ENCODE measurements at regions not wholly inside any gene's neighbourhood (a gene's known extent, or its start where the extent isn't known, plus 50 kb on each side); places are given as distances from the start of the nearest gene placed in this dataset.

GRCh38 chr4:3712112-3712805, 53.9 kb upstream of the ADRA2C start:
- DNase-seq (no peak), ATAC-seq (no peak)
- Histone ChIP-seq H3K27ac (ENCODE audit: low read depth, low read length) (no peak overlapping the region), H3K4me1 (ENCODE audit: control insufficient read depth in 2 of 2, insufficient read depth in 2 of 2, low read length in 2 of 2) (no peaks in the 10 kb centered on the region), H3K4me3 (ENCODE audit: low read length) (no peak overlapping the region), H3K27me3 (ENCODE audit: control insufficient read depth in 2 of 2, insufficient read depth in 2 of 2, low read length in 2 of 2) (no peaks in the 10 kb centered on the region), H3K36me3 (ENCODE audit: control insufficient read depth in 2 of 3, insufficient read depth in 3 of 3, low read length in 3 of 3) (no peaks in the 10 kb centered on the region), H3K9me3 (ENCODE audit: control insufficient read depth in 2 of 3, low read length in 3 of 3) (no peaks in the 10 kb centered on the region)
- ChIA-PET CTCF (no interaction called here), POLR2A (no interaction called here)
- Mint-ChIP-seq H3K4me1 (no peaks in the 10 kb centered on the region), H3K36me3 (no peaks in the 10 kb centered on the region), H3K27me3 (peaks cover 0 to 17% (median 7%) of the 10 kb centered on the region in 5 donors), H3K4me3 (no peak overlapping the region), H3K27ac (no peak overlapping the region), H3K9me3 (peaks cover 0 to 2% (median 0%) of the 10 kb centered on the region in 11 donors)
- intact Hi-C loops (cut with micrococcal nuclease) = no loop called here

GRCh38 chr4:3711183-3712111, 54.7 kb upstream of the ADRA2C start:
- DNase-seq (no peak), ATAC-seq (no peak)
- POLR2A ChIA-PET = no interaction called here
- Mint-ChIP-seq H3K27me3 (peaks cover 0 to 11% (median 5%) of the 10 kb centered on the region in 5 donors), H3K36me3 (no peaks in the 10 kb centered on the region), H3K9me3 (peaks cover 0 to 2% (median 0%) of the 10 kb centered on the region in 11 donors), H3K27ac (no peak overlapping the region), H3K4me1 (no peaks in the 10 kb centered on the region), H3K4me3 (no peak overlapping the region)
- Histone ChIP-seq H3K27me3 (ENCODE audit: control insufficient read depth in 2 of 2, insufficient read depth in 2 of 2, low read length in 2 of 2) (no peaks in the 10 kb centered on the region), H3K27ac (ENCODE audit: low read depth, low read length) (no peak overlapping the region), H3K9me3 (ENCODE audit: control insufficient read depth in 2 of 3, low read length in 3 of 3) (no peaks in the 10 kb centered on the region), H3K36me3 (ENCODE audit: control insufficient read depth in 2 of 3, insufficient read depth in 3 of 3, low read length in 3 of 3) (no peaks in the 10 kb centered on the region), H3K4me3 (ENCODE audit: low read length) (no peak overlapping the region), H3K4me1 (ENCODE audit: control insufficient read depth in 2 of 2, insufficient read depth in 2 of 2, low read length in 2 of 2) (no peaks in the 10 kb centered on the region)
- intact Hi-C loops (cut with micrococcal nuclease) = no loop called here
- CTCF ChIA-PET = no interaction called here

- Mint-ChIP-seq H3K27ac (no peak overlapping the region), H3K4me1 (no peaks in the 10 kb centered on the region), H3K9me3 (peaks cover 0 to 2% (median 0%) of the 10 kb centered on the region in 11 donors), H3K36me3 (no peaks in the 10 kb centered on the region), H3K27me3 (peaks cover 0 to 11% (median 5%) of the 10 kb centered on the region in 5 donors), H3K4me3 (no peak overlapping the region)
- no peaks in the 10 kb centered on the region for H3K36me3 ChIP-seq (ENCODE audit: control insufficient read depth in 2 of 3, insufficient read depth in 3 of 3, low read length in 3 of 3)
- H3K9me3 ChIP-seq (ENCODE audit: control insufficient read depth in 2 of 3, low read length in 3 of 3) = no peaks in the 10 kb centered on the region
- CTCF ChIA-PET = no interaction called here
- intact Hi-C loops (cut with micrococcal nuclease) = no loop called here
- H3K4me3 ChIP-seq (ENCODE audit: low read length) = no peak overlapping the region
- DNase-seq (no peak), ATAC-seq (no peak)
- H3K4me1 ChIP-seq (ENCODE audit: control insufficient read depth in 2 of 2, insufficient read depth in 2 of 2, low read length in 2 of 2) = no peaks in the 10 kb centered on the region
- no peaks in the 10 kb centered on the region for H3K27me3 ChIP-seq (ENCODE audit: control insufficient read depth in 2 of 2, insufficient read depth in 2 of 2, low read length in 2 of 2)
- no peak overlapping the region for H3K27ac ChIP-seq (ENCODE audit: low read depth, low read length)
- POLR2A ChIA-PET = no interaction called here
These were observed 55.6 kb upstream of the ADRA2C start for GRCh38 chr4:3710451-3711182.

GRCh38 chr4:3709846-3710441, 56.2 kb upstream of the ADRA2C start:
- intact Hi-C loops (cut with micrococcal nuclease) = no loop called here
- POLR2A ChIA-PET = no interaction called here
- H3K27ac Mint-ChIP-seq = no peak overlapping the region
- peaks cover 0 to 2% (median 0%) of the 10 kb centered on the region in 11 donors for H3K9me3 Mint-ChIP-seq
- no peak overlapping the region for H3K4me3 Mint-ChIP-seq
- Histone ChIP-seq H3K9me3 (ENCODE audit: control insufficient read depth in 2 of 3, low read length in 3 of 3) (no peaks in the 10 kb centered on the region), H3K4me3 (ENCODE audit: low read length) (no peak overlapping the region), H3K4me1 (ENCODE audit: control insufficient read depth in 2 of 2, insufficient read depth in 2 of 2, low read length in 2 of 2) (no peaks in the 10 kb centered on the region), H3K27me3 (ENCODE audit: control insufficient read depth in 2 of 2, insufficient read depth in 2 of 2, low read length in 2 of 2) (no peaks in the 10 kb centered on the region), H3K36me3 (ENCODE audit: control insufficient read depth in 2 of 3, insufficient read depth in 3 of 3, low read length in 3 of 3) (no peaks in the 10 kb centered on the region), H3K27ac (ENCODE audit: low read depth, low read length) (no peak overlapping the region)
- CTCF ChIA-PET = no interaction called here
- no peak for ATAC-seq
- DNase-seq = no peak
- peaks cover 0 to 11% (median 5%) of the 10 kb centered on the region in 5 donors for H3K27me3 Mint-ChIP-seq
- H3K4me1 Mint-ChIP-seq = no peaks in the 10 kb centered on the region
- H3K36me3 Mint-ChIP-seq = no peaks in the 10 kb centered on the region

GRCh38 chr4:3709061-3709845, 56.9 kb upstream of the ADRA2C start:
- H3K27ac Mint-ChIP-seq = no peak overlapping the region
- H3K27me3 Mint-ChIP-seq = peaks cover 0 to 13% (median 5%) of the 10 kb centered on the region in 5 donors
- Histone ChIP-seq H3K36me3 (ENCODE audit: control insufficient read depth in 2 of 3, insufficient read depth in 3 of 3, low read length in 3 of 3) (no peaks in the 10 kb centered on the region), H3K9me3 (ENCODE audit: control insufficient read depth in 2 of 3, low read length in 3 of 3) (no peaks in the 10 kb centered on the region), H3K4me1 (ENCODE audit: control insufficient read depth in 2 of 2, insufficient read depth in 2 of 2, low read length in 2 of 2) (no peaks in the 10 kb centered on the region), H3K27me3 (ENCODE audit: control insufficient read depth in 2 of 2, insufficient read depth in 2 of 2, low read length in 2 of 2) (no peaks in the 10 kb centered on the region), H3K4me3 (ENCODE audit: low read length) (no peak overlapping the region), H3K27ac (ENCODE audit: low read depth, low read length) (no peak overlapping the region)
- ATAC-seq (no peak), DNase-seq (no peak)
- no peaks in the 10 kb centered on the region for H3K4me1 Mint-ChIP-seq
- POLR2A ChIA-PET = no interaction called here
- peaks cover 0 to 2% (median 0%) of the 10 kb centered on the region in 11 donors for H3K9me3 Mint-ChIP-seq
- CTCF ChIA-PET = no interaction called here
- no peak overlapping the region for H3K4me3 Mint-ChIP-seq
- H3K36me3 Mint-ChIP-seq = no peaks in the 10 kb centered on the region
- intact Hi-C loops (cut with micrococcal nuclease) = no loop called here

- H3K4me3 ChIP-seq (ENCODE audit: low read length) = no peak overlapping the region
- no peaks in the 10 kb centered on the region for H3K27me3 ChIP-seq (ENCODE audit: control insufficient read depth in 2 of 2, insufficient read depth in 2 of 2, low read length in 2 of 2)
- H3K9me3 Mint-ChIP-seq = peaks cover 0 to 2% (median 0%) of the 10 kb centered on the region in 11 donors
- H3K27me3 Mint-ChIP-seq = peaks cover 2 to 16% (median 10%) of the 10 kb centered on the region in 5 donors
- H3K27ac Mint-ChIP-seq = no peak overlapping the region
- H3K36me3 Mint-ChIP-seq = no peaks in the 10 kb centered on the region
- ChIA-PET POLR2A (no interaction called here), CTCF (no interaction called here)
- intact Hi-C loops (cut with micrococcal nuclease) = no loop called here
- no peaks in the 10 kb centered on the region for H3K4me1 ChIP-seq (ENCODE audit: control insufficient read depth in 2 of 2, insufficient read depth in 2 of 2, low read length in 2 of 2)
- DNase-seq = no peak
- no peaks in the 10 kb centered on the region for H3K36me3 ChIP-seq (ENCODE audit: control insufficient read depth in 2 of 3, insufficient read depth in 3 of 3, low read length in 3 of 3)
- no peak for ATAC-seq
- H3K9me3 ChIP-seq (ENCODE audit: control insufficient read depth in 2 of 3, low read length in 3 of 3) = no peaks in the 10 kb centered on the region
- H3K4me1 Mint-ChIP-seq = no peaks in the 10 kb centered on the region
- H3K27ac ChIP-seq (ENCODE audit: low read depth, low read length) = no peak overlapping the region
- H3K4me3 Mint-ChIP-seq = no peak overlapping the region
These were observed 57.6 kb upstream of the ADRA2C start for GRCh38 chr4:3708611-3709010.

Measured in naive thymus-derived CD4-positive, alpha-beta T cell (primary cell).